Right kidney (tissue), 1 donor: ENCODE measurements at regions not wholly inside any gene's neighbourhood (a gene's known extent, or its start where the extent isn't known, plus 50 kb on each side); places are given as distances from the start of the nearest gene placed in this dataset.

Source experiments
- DNase-seq: peaks from one replicate; pipeline ENCODE4 v3.0.0-alpha.2; 2016

DNA sequence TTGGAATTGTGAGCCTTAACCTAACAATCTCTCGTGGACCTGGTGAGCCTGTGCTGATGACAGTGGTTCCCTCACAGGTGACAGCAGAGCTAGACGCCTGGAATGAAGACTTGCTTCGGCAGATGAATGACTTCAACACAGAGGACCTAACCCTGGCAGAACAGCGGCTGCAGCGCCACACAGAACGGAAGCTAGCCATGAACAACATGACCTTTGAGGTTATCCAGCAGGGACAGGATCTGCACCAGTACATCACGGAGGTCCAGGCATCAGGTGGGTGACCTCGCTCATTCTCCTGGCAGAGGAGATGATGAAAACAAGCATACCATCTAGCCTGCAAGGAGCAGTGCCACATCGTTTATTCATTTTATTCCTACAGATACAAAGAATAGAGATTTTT, 316.9 kb upstream of the UMPS start:
- no peak for DNase-seq

GRCh38 chr3:124413989-124414598, 316.2 kb upstream of the UMPS start:
- no peak for DNase-seq

- no peak for DNase-seq
Measured at GRCh38 chr3:124415446-124415960, 314.7 kb upstream of the UMPS start.

GRCh38 chr3:124419303-124419702, 310.9 kb upstream of the UMPS start:
- DNase-seq = no peak

DNA sequence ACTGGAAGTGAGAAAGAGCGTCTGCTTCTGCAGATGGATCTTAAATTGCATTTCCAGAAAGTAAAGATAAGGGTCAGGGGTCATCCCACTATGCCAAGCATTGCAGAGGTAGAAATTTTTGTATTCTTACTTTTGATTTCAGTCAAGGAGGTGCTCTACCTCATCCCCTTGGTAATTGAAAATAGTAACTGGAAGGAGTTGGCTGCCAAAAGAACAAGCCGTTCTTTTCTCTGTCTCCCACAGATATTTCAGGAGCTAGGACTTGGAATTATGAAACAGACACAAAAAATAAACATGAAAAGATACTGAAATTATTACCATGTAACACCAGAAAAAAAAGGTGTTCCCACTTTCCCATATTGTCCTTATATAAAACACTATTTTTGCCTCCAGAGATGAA, 309.9 kb upstream of the UMPS start:
- DNase-seq = no peak

GRCh38 chr3:124422805-124423204, 307.4 kb upstream of the UMPS start:
- DNase-seq = no peak

DNA sequence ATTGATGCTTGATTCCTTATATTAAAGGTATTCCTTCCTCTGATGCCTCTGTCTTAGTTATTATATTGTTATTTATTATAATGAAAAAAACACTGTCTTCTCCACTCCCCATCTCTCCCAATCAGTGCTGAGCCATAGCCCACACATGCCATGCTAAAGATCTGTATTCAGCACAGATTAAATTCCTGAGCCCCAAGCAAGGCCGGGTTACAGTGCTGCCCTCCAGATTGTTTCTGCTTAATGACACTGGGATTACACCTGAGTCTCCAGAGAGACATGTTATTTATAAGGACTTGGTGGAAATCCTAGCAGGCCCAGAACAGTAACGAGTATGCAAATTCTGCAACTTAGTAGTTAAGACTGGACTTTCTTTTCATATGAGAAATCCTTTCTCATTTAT, 305.9 kb upstream of the UMPS start:
- no peak for DNase-seq

DNA sequence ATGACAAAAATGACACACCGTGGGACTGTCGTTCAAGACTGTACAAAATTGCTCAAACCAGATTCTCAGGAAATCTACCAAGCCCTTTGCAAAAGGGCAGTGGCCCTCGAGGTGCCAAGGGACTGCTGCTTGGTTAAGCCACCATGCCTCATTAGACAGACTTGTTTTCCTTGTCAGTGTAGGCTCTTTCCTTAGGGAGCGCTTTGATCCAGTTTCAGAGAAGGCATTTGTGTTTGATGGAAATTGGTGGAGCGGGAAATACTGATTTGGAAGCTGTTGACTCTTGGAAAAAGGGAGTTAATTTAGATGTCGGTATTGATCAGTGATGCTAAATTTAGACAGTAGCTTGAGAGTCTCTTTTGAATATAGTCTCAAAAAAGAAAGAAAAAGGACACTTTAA, 304.3 kb upstream of the UMPS start:
- no peak for DNase-seq

DNA sequence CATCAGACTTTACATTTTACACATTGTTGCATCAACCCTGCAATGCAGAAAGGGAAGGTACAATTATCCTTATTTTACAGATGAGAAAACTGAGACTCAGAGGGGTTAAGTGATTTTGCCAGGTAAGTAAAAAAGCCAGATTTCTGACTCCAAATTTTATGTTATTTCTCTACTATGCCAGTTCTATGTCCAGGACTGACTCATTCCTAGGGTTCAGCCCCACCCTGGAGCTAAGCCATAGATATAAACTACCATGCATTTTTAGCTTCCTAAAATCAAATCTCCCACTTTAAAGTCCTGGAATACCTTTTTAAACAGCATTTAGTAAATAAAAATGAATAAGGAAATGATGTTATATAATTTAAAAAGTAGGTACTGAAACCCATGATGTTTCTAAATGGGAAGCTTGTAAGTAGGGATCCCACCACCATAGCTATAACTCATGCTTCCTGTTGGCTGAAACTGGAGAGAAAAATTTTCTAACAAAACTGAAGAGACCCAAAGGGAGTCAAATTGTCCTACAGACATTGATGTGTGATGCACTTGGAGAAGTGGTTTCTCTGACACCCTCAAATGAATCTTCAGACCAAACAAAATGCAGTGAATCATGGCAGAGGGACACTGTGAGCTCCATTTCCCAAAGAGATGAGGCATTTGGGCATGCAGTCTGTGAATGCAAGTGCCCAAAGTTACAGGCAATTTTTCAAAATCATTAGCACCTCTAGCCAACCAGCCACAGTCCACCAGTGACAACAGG, 301.7 kb upstream of the UMPS start:
- no peak for DNase-seq

- no peak for DNase-seq
Measured at GRCh38 chr3:124429129-124429815, 301.0 kb upstream of the UMPS start.

- DNase-seq = no peak
Measured at GRCh38 chr3:124431331-124431994, 298.8 kb upstream of the UMPS start.

- DNase-seq = no peak
Measured at GRCh38 chr3:124434176-124434575, 296.1 kb upstream of the UMPS start.

- no peak for DNase-seq
Measured at GRCh38 chr3:124435467-124435866, 294.8 kb upstream of the UMPS start.

- no peak for DNase-seq
Measured at GRCh38 chr3:124438813-124439212, 291.4 kb upstream of the UMPS start.

- no peak for DNase-seq
Measured at GRCh38 chr3:124439603-124440002, 290.6 kb upstream of the UMPS start.

DNA sequence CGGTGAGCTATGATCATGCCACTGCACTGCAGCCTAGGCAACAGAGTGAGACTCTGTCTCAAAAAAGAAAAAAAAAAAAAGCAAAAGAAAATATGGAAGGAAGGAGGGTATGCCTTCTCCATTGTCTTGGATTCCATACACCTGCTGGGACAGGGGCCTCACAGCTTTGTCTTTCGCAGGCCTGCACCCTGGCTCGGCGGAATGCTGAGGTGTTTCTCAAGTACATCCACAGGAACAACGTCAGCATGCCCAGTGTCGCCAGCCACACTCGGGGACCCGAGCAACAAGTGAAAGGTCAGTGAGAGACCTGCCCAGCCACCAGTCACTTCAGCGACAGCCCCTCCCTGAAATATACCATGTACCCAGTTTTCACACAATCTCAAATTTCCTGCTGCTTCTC, 288.5 kb upstream of the UMPS start:
- DNase-seq = no peak

DNA sequence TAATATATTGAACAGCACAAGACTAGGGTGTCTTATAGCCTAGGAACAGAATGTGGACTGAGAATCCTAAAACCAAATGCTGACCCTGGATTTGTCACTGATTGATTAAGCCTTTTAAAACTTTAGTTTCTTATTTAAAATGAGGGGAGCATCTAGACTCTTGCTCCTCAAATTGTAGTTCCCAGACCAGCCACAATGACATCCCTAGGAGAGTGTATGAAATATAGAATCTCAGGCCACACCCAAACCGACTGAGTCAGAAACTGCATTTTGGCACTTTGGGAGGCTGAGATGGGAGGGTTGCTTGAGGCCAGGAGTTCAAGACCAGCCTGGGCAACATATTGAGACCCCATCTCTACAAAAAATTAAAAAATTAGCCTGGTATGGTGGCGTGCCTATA, 287.8 kb upstream of the UMPS start:
- no peak for DNase-seq

- DNase-seq = no peak
Measured at GRCh38 chr3:124443446-124443845, 286.8 kb upstream of the UMPS start.

DNA sequence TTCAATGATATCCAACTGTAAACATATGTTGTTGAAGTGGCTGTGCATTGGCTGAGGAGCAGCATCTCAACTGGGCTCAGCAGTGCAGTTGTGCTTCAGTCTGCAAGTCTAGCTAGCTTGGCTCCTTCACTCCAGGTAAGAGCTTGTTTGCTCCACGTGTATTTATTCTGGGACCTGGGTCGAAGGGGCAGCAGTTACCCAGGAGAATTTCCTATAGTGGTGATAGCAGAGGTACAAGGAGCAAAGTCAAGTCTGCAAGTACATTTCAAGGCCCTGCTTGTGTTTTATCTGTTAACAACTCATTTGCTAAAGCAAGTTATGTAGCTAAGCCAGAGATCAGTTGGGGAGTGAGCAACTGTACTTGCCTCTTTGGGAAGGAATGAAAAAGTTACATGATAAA, 286.2 kb upstream of the UMPS start:
- no peak for DNase-seq

DNA sequence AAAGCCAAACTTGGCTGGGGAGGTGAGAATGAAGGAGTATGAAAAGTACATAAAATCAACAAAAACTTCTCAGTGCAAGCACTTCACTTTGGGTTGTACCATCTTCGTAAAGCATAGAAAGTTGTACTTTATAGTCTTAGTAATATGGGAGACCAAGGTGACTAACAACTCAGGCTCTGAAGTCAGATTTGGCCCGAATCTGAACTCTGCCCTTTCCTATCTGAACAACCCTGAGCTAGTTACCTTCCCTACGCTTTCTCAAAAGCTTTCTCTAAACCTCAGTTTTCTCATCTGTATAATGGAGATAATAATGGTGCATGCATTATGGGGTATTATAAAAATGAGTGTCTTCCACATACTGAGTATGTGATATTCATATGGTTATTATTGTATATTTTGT, 285.4 kb upstream of the UMPS start:
- DNase-seq = no peak

DNA sequence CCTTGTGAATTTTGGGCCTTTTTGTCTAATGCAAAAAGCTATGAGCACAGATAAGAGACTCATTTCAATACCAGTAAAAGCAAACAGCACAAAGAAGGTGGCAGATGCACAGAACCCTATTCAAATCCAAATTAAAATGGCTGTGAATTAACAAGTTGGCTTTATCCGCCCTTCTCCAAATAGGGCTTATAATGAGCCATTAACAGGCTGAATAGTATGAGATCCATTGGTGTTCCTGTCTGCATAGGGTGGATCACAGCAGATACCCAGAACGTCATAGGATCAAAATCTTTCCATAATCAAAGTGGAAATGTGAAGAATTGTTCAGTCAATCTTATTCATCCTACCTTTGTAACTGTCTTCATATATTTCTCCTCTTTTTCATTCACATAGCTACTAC, 282.4 kb upstream of the UMPS start:
- DNase-seq = no peak

- DNase-seq = no peak
Measured at GRCh38 chr3:124448954-124449353, 281.3 kb upstream of the UMPS start.

- DNase-seq = no peak
Measured at GRCh38 chr3:124450366-124450765, 279.9 kb upstream of the UMPS start.
